Stomach (tissue), 8 donors: ENCODE measurements at regions not wholly inside any gene's neighbourhood (a gene's known extent, or its start where the extent isn't known, plus 50 kb on each side); places are given as distances from the start of the nearest gene placed in this dataset.

ENCODE experiments used
- DNase-seq, 2 donors: peaks; one replicate each; pipeline versions ENCODE4 v3.0.0 to v3.0.0-alpha.2; 2013 to 2019
- H3K27ac ChIP-seq, 5 donors: fragments of 200-600 bp in 4 of 5; sonication (generic) in 4 of 5; one replicate each; pipeline ENCODE4 v1.5.1; 2013 to 2019; ENCODE audit warnings: mild to moderate bottlenecking in 1 of 5, moderate library complexity in 1 of 5
- H3K27me3 ChIP-seq, 3 donors: fragments of 200-600 bp; sonication (generic); one replicate each; pipeline ENCODE4 v1.5.1; 2017 to 2019; ENCODE audit warnings: mixed run types in 1 of 3
- H3K36me3 ChIP-seq, 4 donors: fragments of 200-600 bp; sonication (generic); 1 replicate in 3 of 4; 2 replicates in 1 of 4; pipeline ENCODE4 v1.5.1; 2016 to 2019
- H3K4me1 ChIP-seq, 4 donors: fragments of 200-600 bp; sonication (generic); one replicate each; pipeline ENCODE4 v1.5.1; 2016 to 2019
- H3K4me3 ChIP-seq, 4 donors: fragments of 200-600 bp; sonication (generic) in 3 of 4; one replicate each; pipeline ENCODE4 v1.5.1; 2016 to 2019; ENCODE audit warnings: mild to moderate bottlenecking in 1 of 4
- H3K9me3 ChIP-seq, 4 donors: fragments of 200-600 bp; sonication (generic); one replicate each; pipeline ENCODE4 v1.5.1; 2016 to 2019
- EP300 ChIP-seq: sonication (generic); formaldehyde crosslinking; IDR thresholded peaks from one replicate; pipeline ENCODE4 v1.6.1; 2017; ENCODE audit warnings: antibody characterized with exemption
- POLR2A ChIP-seq, 4 donors: fragments of 450-650 bp; IDR thresholded peaks; one replicate each; pipeline ENCODE4 v1.6.1; 2016; ENCODE audit warnings: antibody characterized with exemption in 4 of 4, control low read depth in 2 of 4, mild to moderate bottlenecking in 1 of 4, moderate library complexity in 1 of 4
- POLR2AphosphoS5 ChIP-seq, 3 donors: sonication (generic); formaldehyde crosslinking; IDR thresholded peaks; one replicate each; pipeline ENCODE4 v1.6.1; 2016; ENCODE audit warnings: antibody characterized with exemption in 3 of 3
- WGBS, 5 donors: extraction: QIAGEN DNeasy Blood & Tissue Kit in 3 of 5; methylation state at CpG; one replicate each; pipeline versions ENCODE4 v1.1.5 to v1.1.7; 2013 to 2018; 5-methylcytosine and 5-hydroxymethylcytosine counted together
- intact Hi-C: fragments of 100-400 bp; cut with DNase I; formaldehyde crosslinking; loops from one replicate; pipeline ENCODE4 v1.15.1; 2023; ENCODE audit warnings: low total_unique reads
- TF ChIP-seq, protein P1 (sequence below), 7 experiments: fragments of 450-650 bp in 4 of 7; fragments of 200-600 bp in 3 of 7; sonication (generic) in 3 of 7; IDR thresholded peaks; one replicate each; pipeline ENCODE4 v1.5.1; 2016 to 2019; ENCODE audit warnings: antibody characterized with exemption in 7 of 7, control low read depth in 2 of 7, mild to moderate bottlenecking in 1 of 7
- donor health status: healthy with polysubstance abuse.
- donor health status: Bipolar disorder and iron deficiency.
- donor health status: healthy.

DNA sequence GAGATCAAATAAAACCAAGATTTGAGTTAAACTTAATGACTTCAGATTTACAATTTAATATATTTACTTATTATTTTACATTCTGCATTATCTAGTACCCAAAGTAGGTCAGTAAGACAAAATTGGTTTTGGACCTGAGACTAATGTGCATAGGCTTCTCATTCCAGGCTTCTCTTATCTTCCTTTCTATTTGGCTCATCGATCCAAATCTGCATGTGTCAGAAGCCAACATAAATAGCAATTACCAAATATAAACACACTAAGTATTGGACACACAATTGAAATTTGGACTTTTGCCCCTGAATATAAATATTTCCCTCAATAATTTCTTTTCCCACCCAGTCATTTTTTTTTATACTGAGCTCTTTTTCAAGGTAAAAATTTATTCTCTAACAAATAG is 290.6 kb upstream of the ARHGEF26 start:
- H3K27me3 ChIP-seq = no peaks in the 10 kb centered on the region
- intact Hi-C loops = no loop called here
- H3K4me1 ChIP-seq = no peaks in the 10 kb centered on the region
- no peaks in the 10 kb centered on the region for H3K36me3 ChIP-seq
- TF ChIP-seq, protein P1, sequence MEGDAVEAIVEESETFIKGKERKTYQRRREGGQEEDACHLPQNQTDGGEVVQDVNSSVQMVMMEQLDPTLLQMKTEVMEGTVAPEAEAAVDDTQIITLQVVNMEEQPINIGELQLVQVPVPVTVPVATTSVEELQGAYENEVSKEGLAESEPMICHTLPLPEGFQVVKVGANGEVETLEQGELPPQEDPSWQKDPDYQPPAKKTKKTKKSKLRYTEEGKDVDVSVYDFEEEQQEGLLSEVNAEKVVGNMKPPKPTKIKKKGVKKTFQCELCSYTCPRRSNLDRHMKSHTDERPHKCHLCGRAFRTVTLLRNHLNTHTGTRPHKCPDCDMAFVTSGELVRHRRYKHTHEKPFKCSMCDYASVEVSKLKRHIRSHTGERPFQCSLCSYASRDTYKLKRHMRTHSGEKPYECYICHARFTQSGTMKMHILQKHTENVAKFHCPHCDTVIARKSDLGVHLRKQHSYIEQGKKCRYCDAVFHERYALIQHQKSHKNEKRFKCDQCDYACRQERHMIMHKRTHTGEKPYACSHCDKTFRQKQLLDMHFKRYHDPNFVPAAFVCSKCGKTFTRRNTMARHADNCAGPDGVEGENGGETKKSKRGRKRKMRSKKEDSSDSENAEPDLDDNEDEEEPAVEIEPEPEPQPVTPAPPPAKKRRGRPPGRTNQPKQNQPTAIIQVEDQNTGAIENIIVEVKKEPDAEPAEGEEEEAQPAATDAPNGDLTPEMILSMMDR (IDR thresholded peaks at IDR 0.05) = no peak
- no peak overlapping the region for H3K4me3 ChIP-seq
- DNase-seq = no peak
- H3K9me3 ChIP-seq = no peaks in the 10 kb centered on the region
- H3K27ac ChIP-seq = no peak overlapping the region
- 12 to 31% (median 15%) methylated on average over 1 of the region's 1 CpG for WGBS, 5 donors

DNA sequence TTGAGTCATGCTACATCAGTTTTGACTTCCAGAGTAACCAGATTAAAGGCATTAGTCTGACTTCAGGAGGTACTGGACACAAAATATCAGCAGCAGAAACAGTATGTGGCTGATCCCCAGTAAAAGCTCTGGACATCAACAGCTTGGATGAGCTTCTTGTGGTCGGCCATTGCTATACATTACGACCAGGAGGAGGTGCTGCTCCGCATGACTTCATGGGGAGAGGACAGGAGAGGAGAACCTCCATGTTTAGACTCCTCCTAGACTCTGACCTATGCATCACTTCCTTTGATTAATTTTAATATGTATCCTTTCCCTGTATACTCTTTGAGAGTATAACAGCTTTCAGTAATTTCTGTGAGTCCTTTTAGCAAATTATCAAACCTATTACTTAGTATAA is 285.6 kb upstream of the ARHGEF26 start:
- Histone ChIP-seq H3K36me3 (no peaks in the 10 kb centered on the region), H3K27me3 (no peaks in the 10 kb centered on the region), H3K4me3 (no peak overlapping the region), H3K9me3 (no peaks in the 10 kb centered on the region), H3K4me1 (no peaks in the 10 kb centered on the region), H3K27ac (no peak overlapping the region)
- DNase-seq = no peak
- no peak for TF ChIP-seq POLR2AphosphoS5 (IDR thresholded peaks at IDR 0.05)
- TF ChIP-seq POLR2A (IDR thresholded peaks at IDR 0.05) = no peak
- TF ChIP-seq EP300 = no peak
- WGBS, 5 donors = 72 to 82% (median 79%) methylated on average over 3 of the region's 3 CpGs
- intact Hi-C loops = no loop called here

DNA sequence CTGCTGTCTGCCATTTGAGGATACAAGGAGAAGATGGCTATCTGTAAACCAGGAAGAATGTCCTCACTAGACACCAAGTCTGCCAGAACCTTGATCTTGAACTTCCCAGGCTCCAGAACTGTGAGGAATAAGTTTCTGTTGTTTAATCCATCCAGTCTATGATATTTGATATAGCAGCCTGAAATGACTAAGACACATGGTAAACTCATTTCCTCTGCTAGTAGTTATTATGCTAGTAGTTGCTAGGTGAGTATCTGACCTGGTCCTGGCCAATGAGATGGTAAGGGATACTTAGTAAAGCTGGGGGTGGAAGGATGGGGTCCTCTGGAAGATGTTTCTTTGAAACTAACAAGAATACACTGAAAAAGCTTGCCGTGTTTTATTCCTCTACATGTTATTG is 280.7 kb upstream of the ARHGEF26 start:
- H3K36me3 ChIP-seq = no peaks in the 10 kb centered on the region
- no peaks in the 10 kb centered on the region for H3K4me1 ChIP-seq
- no peak for TF ChIP-seq POLR2AphosphoS5 (IDR thresholded peaks at IDR 0.05)
- TF ChIP-seq, protein P1 (IDR thresholded peaks at IDR 0.05) = no peak
- no peak for TF ChIP-seq EP300
- no peak for TF ChIP-seq POLR2A (IDR thresholded peaks at IDR 0.05)

DNA sequence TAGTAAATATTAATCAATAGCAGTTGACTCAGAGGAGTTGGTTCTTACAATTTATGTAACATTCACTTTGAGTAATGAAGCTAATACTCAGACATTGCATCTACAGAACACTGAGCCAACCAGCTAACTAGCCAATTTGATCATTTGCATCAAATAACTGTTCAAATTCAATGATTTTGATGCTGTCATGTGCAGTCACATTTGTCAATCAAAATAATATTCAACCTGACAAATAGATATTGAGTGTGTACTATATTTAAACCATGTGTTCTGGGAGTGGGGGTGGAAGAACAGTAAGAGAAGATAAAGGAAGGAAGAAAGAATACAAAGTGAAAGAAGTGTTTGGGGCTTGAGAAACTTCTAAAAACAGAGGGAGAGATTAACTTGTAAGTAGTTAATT is 277.2 kb upstream of the ARHGEF26 start:
- H3K36me3 ChIP-seq = no peaks in the 10 kb centered on the region
- intact Hi-C loops = no loop called here
- no peaks in the 10 kb centered on the region for H3K4me1 ChIP-seq
- TF ChIP-seq, protein P1 (IDR thresholded peaks at IDR 0.05) = no peak
- DNase-seq = no peak
- no peaks in the 10 kb centered on the region for H3K27me3 ChIP-seq
- H3K9me3 ChIP-seq = no peaks in the 10 kb centered on the region
- no peak overlapping the region for H3K4me3 ChIP-seq
- H3K27ac ChIP-seq = no peak overlapping the region

More for the DNA sequence above, 280.7 kb upstream of the ARHGEF26 start:
- no peak for DNase-seq
- Histone ChIP-seq H3K27me3 (no peaks in the 10 kb centered on the region), H3K27ac (no peak overlapping the region), H3K4me3 (no peak overlapping the region), H3K9me3 (no peaks in the 10 kb centered on the region)
- 86 to 98% (median 92%) methylated on average over 1 of the region's 1 CpG for WGBS, 5 donors
- intact Hi-C loops = no loop called here

DNA sequence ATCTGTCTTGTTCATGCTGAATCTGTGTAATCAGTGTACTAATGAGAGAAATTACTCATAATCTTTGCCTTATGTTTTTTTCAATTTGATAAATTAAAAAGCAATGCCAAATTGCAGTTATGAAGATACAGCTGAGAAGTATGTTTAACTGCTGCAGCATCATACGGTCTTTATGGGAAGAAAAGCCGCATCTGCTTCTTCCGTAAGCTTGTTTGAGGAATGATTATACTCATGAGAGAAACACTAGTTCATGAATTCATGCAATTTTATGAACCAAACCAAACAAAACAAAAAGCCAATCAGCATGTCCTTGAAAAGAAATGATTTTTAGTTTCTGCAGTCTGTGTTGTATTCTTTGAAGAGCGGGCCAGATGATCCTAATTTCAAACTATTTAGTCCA is 275.9 kb upstream of the ARHGEF26 start:
- Histone ChIP-seq H3K36me3 (no peaks in the 10 kb centered on the region), H3K4me3 (no peak overlapping the region), H3K9me3 (no peaks in the 10 kb centered on the region), H3K27me3 (no peaks in the 10 kb centered on the region), H3K4me1 (no peaks in the 10 kb centered on the region), H3K27ac (no peak overlapping the region)
- DNase-seq = no peak
- 89 to 96% (median 94%) methylated on average over 4 of the region's 4 CpGs for WGBS, 5 donors
- intact Hi-C loops = no loop called here
- TF ChIP-seq EP300 = no peak
- TF ChIP-seq, protein P1 (IDR thresholded peaks at IDR 0.05) = no peak
